HCT116 (cell line): ENCODE measurements at regions not wholly inside any gene's neighbourhood (a gene's known extent, or its start where the extent isn't known, plus 50 kb on each side); places are given as distances from the start of the nearest gene placed in this dataset.

Experiments used
- POLR2A ChIP-seq: IDR thresholded peaks from 2 replicates; pipeline ENCODE4 v1.7.0; 2011; ENCODE audit warnings: borderline replicate concordance; ENCODE audit not compliant: insufficient read depth, insufficient read length; ENCODE audit errors: extremely low read depth
- SP1 ChIP-seq: IDR thresholded peaks from 2 replicates; pipeline ENCODE4 v1.6.1; 2012; ENCODE audit warnings: low read depth
- TF ChIP-seq, protein P1 (sequence below), 3 experiments: fragments of 200-600 bp in 1 of 3; sonication (generic) in 1 of 3; IDR thresholded peaks in 2 of 3; conservative IDR thresholded peaks in 1 of 3; 2 replicates each; pipeline ENCODE4 v1.5.1; 2012 to 2017; ENCODE audit warnings: low read depth in 2 of 3, low read length in 2 of 3, antibody characterized with exemption in 1 of 3, borderline replicate concordance in 1 of 3, control low read depth in 1 of 3, mild to moderate bottlenecking in 1 of 3, mixed read lengths in 1 of 3, mixed run types in 1 of 3, moderate library complexity in 1 of 3; ENCODE audit not compliant: insufficient read depth in 1 of 3

DNA sequence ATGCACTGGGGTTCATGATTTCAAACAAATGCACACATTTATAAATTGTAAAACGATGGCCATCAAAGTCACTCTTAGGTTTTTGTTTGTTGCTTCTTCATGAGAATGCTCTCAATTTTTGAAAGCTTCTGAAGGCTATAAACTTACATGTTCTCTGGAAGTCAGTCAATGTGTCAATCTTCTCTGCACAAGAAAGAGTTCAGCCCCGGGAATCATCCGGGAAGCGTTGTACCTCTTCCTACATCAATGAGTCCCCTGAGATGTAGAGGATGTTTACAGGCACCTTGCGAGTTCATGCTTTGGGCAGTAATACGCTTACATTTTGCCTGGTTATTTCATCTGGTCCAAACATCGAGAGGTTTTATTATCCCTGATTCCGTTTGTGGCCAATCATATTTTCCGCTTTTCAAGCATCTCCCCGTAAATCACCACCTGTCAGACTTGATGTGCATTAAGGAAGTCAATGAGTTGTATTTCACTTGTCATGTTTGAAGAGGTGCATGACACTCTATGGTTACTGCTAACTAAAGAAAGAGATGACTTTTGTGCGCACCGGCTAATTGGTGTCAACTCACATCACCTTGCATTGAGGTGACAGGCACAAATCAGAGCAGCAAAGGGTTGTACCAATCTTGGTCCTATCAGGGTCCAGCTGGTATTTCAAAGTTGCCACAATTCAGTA, 750.7 kb downstream of the SORCS3 start:
- TF ChIP-seq, protein P1, sequence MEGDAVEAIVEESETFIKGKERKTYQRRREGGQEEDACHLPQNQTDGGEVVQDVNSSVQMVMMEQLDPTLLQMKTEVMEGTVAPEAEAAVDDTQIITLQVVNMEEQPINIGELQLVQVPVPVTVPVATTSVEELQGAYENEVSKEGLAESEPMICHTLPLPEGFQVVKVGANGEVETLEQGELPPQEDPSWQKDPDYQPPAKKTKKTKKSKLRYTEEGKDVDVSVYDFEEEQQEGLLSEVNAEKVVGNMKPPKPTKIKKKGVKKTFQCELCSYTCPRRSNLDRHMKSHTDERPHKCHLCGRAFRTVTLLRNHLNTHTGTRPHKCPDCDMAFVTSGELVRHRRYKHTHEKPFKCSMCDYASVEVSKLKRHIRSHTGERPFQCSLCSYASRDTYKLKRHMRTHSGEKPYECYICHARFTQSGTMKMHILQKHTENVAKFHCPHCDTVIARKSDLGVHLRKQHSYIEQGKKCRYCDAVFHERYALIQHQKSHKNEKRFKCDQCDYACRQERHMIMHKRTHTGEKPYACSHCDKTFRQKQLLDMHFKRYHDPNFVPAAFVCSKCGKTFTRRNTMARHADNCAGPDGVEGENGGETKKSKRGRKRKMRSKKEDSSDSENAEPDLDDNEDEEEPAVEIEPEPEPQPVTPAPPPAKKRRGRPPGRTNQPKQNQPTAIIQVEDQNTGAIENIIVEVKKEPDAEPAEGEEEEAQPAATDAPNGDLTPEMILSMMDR (IDR thresholded peaks at IDR 0.05 in 2 of 3, conservative IDR thresholded peaks at IDR 0.05 in 1 of 3; ENCODE audit: borderline replicate concordance in 1 of 3, insufficient read depth in 1 of 3, low read depth in 2 of 3, low read length in 2 of 3), result no peak
- TF ChIP-seq POLR2A (no peak), SP1 (no peak)
